GM12864 (cell line): ENCODE measurements at regions not wholly inside any gene's neighbourhood (a gene's known extent, or its start where the extent isn't known, plus 50 kb on each side); places are given as distances from the start of the nearest gene placed in this dataset.
"Not testable (repeated sequence)": the region's sequence is repeated elsewhere in the genome, so short reads cannot be mapped to it uniquely, and the experiment has no call there.

ENCODE experiments used
- DNase-seq: peaks from one replicate; pipeline ENCODE4 v3.0.0-alpha.2; 2011; ENCODE audit warnings: low read depth
- H3K4me3 ChIP-seq: 2 replicates; pipeline ENCODE4 v1.5.1; 2011; ENCODE audit warnings: mild to moderate bottlenecking, low read depth, low read length, control low read depth
- TF ChIP-seq, protein P1 (sequence below): IDR thresholded peaks from 2 replicates; pipeline ENCODE4 v1.5.1; 2011; ENCODE audit warnings: low read depth, mild to moderate bottlenecking, moderate library complexity, low read length, control low read depth, inconsistent platforms; ENCODE audit errors: missing control alignments

DNA sequence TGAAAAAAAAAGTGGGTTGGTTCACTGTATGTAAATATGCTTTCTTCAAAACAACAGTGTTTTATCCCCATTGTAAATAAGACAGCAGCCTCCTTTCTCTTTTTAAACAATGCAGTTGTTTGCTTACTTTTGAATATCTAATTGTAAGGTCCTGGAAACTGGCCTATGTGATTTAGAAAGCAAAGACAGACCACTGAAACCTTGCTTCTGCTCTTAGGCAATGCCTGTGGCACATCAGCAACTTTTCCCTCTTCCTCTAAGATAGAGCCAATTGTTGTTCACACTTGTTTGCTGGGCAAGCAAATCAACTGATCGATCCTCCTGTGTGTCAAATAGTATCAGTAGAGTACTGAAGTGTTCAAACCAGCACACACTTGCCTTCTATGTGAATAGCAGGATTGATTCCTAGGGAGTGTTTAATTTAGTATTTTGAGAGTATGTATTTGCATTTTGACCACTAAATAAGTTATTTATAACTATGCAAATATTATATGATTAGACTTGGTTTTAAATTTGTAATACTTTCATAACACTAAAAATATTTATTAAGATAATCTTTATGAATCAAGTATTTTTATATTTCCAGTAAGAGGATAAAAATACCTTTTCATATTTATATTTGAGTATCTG is 55.4 kb upstream of the GRPR start:
- peak; percentile 13 for DNase-seq
- no peak overlapping the region for H3K4me3 ChIP-seq
- TF ChIP-seq, protein P1, sequence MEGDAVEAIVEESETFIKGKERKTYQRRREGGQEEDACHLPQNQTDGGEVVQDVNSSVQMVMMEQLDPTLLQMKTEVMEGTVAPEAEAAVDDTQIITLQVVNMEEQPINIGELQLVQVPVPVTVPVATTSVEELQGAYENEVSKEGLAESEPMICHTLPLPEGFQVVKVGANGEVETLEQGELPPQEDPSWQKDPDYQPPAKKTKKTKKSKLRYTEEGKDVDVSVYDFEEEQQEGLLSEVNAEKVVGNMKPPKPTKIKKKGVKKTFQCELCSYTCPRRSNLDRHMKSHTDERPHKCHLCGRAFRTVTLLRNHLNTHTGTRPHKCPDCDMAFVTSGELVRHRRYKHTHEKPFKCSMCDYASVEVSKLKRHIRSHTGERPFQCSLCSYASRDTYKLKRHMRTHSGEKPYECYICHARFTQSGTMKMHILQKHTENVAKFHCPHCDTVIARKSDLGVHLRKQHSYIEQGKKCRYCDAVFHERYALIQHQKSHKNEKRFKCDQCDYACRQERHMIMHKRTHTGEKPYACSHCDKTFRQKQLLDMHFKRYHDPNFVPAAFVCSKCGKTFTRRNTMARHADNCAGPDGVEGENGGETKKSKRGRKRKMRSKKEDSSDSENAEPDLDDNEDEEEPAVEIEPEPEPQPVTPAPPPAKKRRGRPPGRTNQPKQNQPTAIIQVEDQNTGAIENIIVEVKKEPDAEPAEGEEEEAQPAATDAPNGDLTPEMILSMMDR = no peak

DNA sequence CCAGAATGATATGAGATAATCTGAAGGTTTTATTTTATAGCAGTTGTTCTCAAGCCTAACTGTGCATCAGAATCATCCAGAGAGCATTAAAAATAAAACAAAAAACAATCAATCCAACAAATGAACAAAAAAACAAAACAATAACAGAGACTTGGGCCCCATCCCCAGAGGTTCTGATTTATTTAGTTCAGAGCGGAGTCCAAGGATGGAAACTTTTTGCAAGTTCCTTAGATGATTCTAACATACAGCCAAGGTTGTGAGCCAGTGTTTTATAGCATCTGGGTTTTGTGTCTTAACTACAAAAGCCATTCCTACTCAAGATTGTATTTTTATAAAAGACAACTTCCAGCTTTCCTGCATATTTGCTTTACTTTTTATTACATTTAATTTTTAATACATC is 59.4 kb upstream of the GRPR start:
- DNase-seq = no peak
- TF ChIP-seq, protein P1 = no peak
- no peak overlapping the region for H3K4me3 ChIP-seq

GRCh38 chrX:16063141-16063540 is 60.2 kb upstream of the GRPR start:
- TF ChIP-seq, protein P1 = no peak
- DNase-seq = no peak
- no peak overlapping the region for H3K4me3 ChIP-seq

- no peak for DNase-seq
- TF ChIP-seq, protein P1 = no peak
- H3K4me3 ChIP-seq = no peak overlapping the region
Observed at GRCh38 chrX:16061296-16061695, 62.1 kb upstream of the GRPR start.

DNA sequence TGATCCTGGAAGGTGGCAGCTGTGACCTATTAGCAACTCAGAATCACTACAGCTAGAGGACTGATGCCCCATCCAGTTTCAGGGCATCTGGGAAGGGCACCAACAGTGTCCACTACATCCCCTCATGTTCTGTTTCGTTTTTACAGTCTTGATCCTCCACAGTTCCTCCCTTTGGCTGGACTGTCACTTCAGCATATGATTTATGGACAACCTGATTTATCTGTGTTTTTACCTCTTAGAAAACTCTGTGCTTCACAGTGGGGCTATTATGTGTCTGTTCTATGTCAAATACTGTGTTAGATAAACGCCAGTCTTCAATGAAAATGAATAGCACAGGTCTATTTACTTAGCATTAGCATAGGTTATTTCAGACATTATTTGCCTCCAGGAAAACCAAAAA is 63.1 kb upstream of the GRPR start:
- DNase-seq = no peak

GRCh38 chrX:16049126-16049525 is 74.2 kb upstream of the GRPR start:
- not testable (repeated sequence) for H3K4me3 ChIP-seq, DNase-seq

More for the DNA sequence above, 63.1 kb upstream of the GRPR start:
- TF ChIP-seq, protein P1 = no peak
- no peak overlapping the region for H3K4me3 ChIP-seq

DNA sequence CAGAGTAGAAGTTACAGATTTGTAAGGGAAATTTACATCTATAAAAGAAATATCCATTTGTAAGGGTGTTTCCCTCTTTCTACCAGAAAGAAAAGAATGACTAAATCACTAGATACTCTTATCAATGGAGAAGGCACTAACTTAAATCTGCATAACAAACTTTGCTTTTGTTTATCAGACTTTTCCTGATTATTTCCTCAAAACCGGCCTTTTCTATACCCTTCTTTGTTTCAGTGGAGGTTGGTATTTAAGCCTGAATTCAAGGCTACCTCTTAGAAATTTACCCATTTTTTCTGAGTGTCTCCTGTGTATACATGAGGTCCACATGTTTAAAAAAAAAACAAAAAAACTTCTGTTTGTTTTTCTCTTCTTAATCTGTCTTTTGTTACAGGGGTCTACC is 80.4 kb upstream of the GRPR start:
- TF ChIP-seq, protein P1 = no peak
- no peak overlapping the region for H3K4me3 ChIP-seq
- DNase-seq = no peak
